Common myeloid progenitor, CD34-positive (primary cell): ENCODE measurements at regions not wholly inside any gene's neighbourhood (a gene's known extent, or its start where the extent isn't known, plus 50 kb on each side); places are given as distances from the start of the nearest gene placed in this dataset.
"Not testable (repeated sequence)": the region's sequence is repeated elsewhere in the genome, so short reads cannot be mapped to it uniquely, and the experiment has no call there.

Experiments used
- CTCF ChIA-PET: fragments of 350-600 bp; sonication (Branson Sonifier 250); formaldehyde crosslinking; loops from one replicate; lab custom pipeline; 2021; ENCODE audit warnings: antibody characterized with exemption; lab: Charles Lee
- POLR2A ChIA-PET: fragments of 350-600 bp; sonication (Branson Sonifier 250); formaldehyde crosslinking; loops from one replicate; lab custom pipeline; 2021; ENCODE audit warnings: antibody characterized with exemption; lab: Charles Lee
- DNase-seq, 3 donors: peaks; one replicate each; pipeline versions ENCODE4 v3.0.0 to v3.0.0-alpha.2; 2013
- H3K27ac ChIP-seq, 2 experiments: 1 replicate in 1 of 2; 2 replicates in 1 of 2; pipeline ENCODE4 v1.7.0; 2013; ENCODE audit warnings: inconsistent platforms in 2 of 2, low read length in 2 of 2, mild to moderate bottlenecking in 2 of 2, low read depth in 1 of 2, moderate library complexity in 1 of 2; ENCODE audit not compliant: severe bottlenecking in 2 of 2, insufficient read depth in 1 of 2, poor library complexity in 1 of 2
- H3K27me3 ChIP-seq, 5 experiments: replicated peaks in 2 of 5; 1 replicate in 3 of 5; 2 replicates in 2 of 5; pipeline versions ENCODE4 v1.6.1 to v1.7.0; 2013; ENCODE audit warnings: low read length in 4 of 5, mild to moderate bottlenecking in 2 of 5, moderate library complexity in 2 of 5, inconsistent platforms in 1 of 5; ENCODE audit not compliant: insufficient read depth in 5 of 5, control insufficient read depth in 4 of 5
- H3K36me3 ChIP-seq, 4 experiments: 1 replicate in 2 of 4; 2 replicates in 2 of 4; pipeline versions ENCODE4 v1.6.1 to v1.7.0; 2013; ENCODE audit warnings: low read length in 3 of 4, control low read depth in 1 of 4, mild to moderate bottlenecking in 1 of 4; ENCODE audit not compliant: control insufficient read depth in 4 of 4, insufficient read depth in 4 of 4
- H3K4me1 ChIP-seq, 4 experiments: 1 replicate in 3 of 4; 2 replicates in 1 of 4; pipeline versions ENCODE4 v1.6.1 to v1.7.1; 2013; ENCODE audit warnings: low read length in 3 of 4, mild to moderate bottlenecking in 3 of 4, control low read depth in 1 of 4, inconsistent platforms in 1 of 4, moderate library complexity in 1 of 4; ENCODE audit not compliant: control insufficient read depth in 4 of 4, insufficient read depth in 4 of 4; ENCODE audit errors: control extremely low read depth in 1 of 4
- H3K4me3 ChIP-seq, 7 experiments: 1 replicate in 4 of 7; 2 replicates in 3 of 7; pipeline versions ENCODE4 v1.5.1 to v1.7.0; 2013; ENCODE audit warnings: mild to moderate bottlenecking in 7 of 7, low read length in 6 of 7, moderate library complexity in 6 of 7, inconsistent platforms in 2 of 7, low read depth in 2 of 7, control low read depth in 1 of 7; ENCODE audit not compliant: insufficient read depth in 4 of 7, control insufficient read depth in 1 of 7; ENCODE audit errors: extremely low read depth in 1 of 7
- H3K9me3 ChIP-seq, 5 experiments: 1 replicate in 4 of 5; 2 replicates in 1 of 5; pipeline versions ENCODE4 v1.6.1 to v1.7.1; 2013; ENCODE audit warnings: low read length in 4 of 5, mild to moderate bottlenecking in 2 of 5, inconsistent platforms in 1 of 5, low read depth in 1 of 5, moderate library complexity in 1 of 5; ENCODE audit not compliant: control insufficient read depth in 4 of 5, insufficient read depth in 2 of 5; ENCODE audit errors: control extremely low read depth in 1 of 5
- WGBS: methylation state at CpG from one replicate; pipeline ENCODE4 v1.1.5; 2013; ENCODE audit not compliant: insufficient coverage; 5-methylcytosine and 5-hydroxymethylcytosine counted together

DNA sequence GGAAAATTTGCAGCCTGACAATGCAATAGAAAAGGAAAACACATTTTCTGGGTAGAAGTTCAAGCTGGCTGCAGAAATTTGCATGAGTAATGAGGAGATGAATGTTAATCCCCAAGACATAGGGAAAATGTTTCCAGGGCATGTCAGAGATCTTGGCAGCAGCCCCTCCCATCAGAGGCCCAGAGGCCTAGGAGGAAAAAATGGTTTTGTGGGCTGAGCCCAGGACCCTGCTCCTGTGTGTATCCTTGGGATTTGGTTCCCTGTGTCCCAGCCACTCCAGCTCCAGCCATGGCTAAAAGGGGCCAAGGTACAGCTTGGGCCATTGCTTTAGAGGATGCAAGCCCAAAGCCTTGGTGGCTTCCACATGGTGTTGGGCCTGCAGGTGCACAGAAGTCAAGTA is 115.4 kb downstream of the PRDM13 start:
- POLR2A ChIA-PET, H3K4me3 ChIP-seq, H3K9me3 ChIP-seq, CTCF ChIA-PET, H3K27me3 ChIP-seq, H3K27ac ChIP-seq, H3K36me3 ChIP-seq, H3K4me1 ChIP-seq, DNase-seq: not testable (repeated sequence)

DNA sequence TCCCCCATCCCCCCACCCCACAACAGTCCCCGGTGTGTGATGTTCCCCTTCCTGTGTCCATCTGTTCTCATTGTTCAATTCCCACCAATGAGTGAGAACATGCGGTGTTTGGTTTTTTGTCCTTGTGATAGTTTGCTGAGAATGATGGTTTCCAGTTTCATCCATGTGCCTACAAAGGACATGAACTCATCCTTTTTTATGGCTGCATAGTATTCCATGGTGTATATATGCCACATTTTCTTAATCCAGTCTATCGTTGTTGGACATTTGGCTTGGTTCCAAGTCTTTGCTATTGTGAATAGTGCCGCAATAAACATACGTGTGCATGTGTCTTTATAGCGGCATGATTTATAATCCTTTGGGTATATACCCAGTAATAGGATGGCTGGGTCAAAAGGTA is 123.6 kb downstream of the PRDM13 start:
- H3K27ac ChIP-seq, H3K27me3 ChIP-seq, DNase-seq, POLR2A ChIA-PET, CTCF ChIA-PET, H3K4me1 ChIP-seq, H3K4me3 ChIP-seq, H3K9me3 ChIP-seq, H3K36me3 ChIP-seq: not testable (repeated sequence)
- WGBS = no CpG with 5 or more reads among the region's 6 CpGs

DNA sequence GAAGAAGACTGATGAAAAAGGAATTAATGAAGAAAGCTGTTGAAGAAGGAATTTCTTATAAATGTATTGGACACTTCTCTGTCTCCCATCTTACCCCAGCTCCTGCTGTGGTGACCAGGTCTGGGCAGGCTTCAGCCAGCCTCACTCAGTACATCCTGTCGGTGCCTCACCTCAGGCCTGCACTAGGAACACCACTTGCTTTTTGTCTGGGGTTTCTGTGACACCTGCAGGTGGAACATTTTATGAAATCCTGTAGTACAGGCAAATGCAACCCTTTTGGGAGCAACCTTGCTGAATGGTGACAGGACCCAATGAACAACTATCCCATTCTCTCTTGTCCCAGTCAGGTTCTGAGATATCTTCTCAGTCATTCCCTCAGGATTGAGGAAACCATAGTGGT is 129.7 kb downstream of the PRDM13 start:
- ChIA-PET POLR2A (no interaction called here), CTCF (interaction anchor here (1.2 kb wide), 1 partner anchor 147 kb away, joined by 4 read pairs; no protein-coding TSS in a partner anchor)
- Histone ChIP-seq H3K27me3 (peaks cover 7 to 38% (median 18%) of the 10 kb centered on the region in 5 experiments), H3K4me1 (no peaks in the 10 kb centered on the region), H3K36me3 (no peaks in the 10 kb centered on the region), H3K27ac (no peak overlapping the region), H3K4me3 (no peak overlapping the region), H3K9me3 (no peaks in the 10 kb centered on the region)
- DNase-seq = no peak
- WGBS = no CpG with 5 or more reads among the region's 1 CpG

DNA sequence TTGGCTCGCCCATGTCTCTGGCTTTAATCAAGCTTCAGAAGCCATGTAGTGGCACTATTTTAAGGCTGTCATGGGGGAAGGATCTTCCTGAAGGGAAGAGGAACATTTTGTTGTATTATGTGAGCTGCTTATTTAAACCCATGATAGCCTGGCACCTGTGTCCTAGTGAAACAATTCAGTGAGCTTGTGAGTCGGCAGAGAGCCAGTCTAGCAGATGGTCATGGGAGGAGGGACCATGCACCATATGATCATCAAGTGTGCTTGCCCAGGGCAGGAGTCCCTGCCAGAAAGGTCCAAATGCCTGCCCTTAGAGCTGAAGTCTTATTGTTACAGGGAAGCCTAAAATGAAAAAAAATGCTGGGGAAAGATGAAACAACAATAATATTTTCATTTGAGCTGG is 132.9 kb downstream of the PRDM13 start:
- ChIA-PET POLR2A (no interaction called here), CTCF (interaction anchor here (0.8 to 1.1 kb wide), 2 partner anchors 11 to 413 kb away, joined by 3 read pairs; no protein-coding TSS in a partner anchor)
- Histone ChIP-seq H3K4me3 (no peak overlapping the region), H3K36me3 (no peaks in the 10 kb centered on the region), H3K9me3 (no peaks in the 10 kb centered on the region), H3K27me3 (peaks cover 14 to 46% (median 20%) of the 10 kb centered on the region in 5 experiments), H3K4me1 (no peaks in the 10 kb centered on the region), H3K27ac (no peak overlapping the region)
- whole genome bisulfite sequencing = 90% methylated on average over 1 of the region's 2 CpGs
- DNase-seq = no peak

DNA sequence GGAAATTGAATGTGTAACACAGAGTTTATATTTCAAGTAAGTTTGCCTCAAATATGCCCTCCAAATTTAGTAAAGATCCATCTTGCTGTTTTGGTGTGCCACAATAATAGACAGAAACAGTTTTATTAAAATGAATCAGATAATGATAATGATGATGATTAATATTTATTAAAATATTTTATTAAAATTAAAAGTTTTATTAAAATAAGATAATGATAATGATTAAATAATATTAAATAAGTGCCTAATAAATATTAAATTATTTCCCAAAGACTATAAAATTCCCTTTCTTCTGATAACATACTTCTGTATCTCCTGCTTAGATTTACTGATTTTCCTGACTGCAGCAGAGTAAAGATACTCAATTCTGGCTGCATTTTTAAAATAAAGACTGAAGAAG is 134.5 kb downstream of the PRDM13 start:
- CTCF ChIA-PET = no interaction called here
- POLR2A ChIA-PET = no interaction called here

DNA sequence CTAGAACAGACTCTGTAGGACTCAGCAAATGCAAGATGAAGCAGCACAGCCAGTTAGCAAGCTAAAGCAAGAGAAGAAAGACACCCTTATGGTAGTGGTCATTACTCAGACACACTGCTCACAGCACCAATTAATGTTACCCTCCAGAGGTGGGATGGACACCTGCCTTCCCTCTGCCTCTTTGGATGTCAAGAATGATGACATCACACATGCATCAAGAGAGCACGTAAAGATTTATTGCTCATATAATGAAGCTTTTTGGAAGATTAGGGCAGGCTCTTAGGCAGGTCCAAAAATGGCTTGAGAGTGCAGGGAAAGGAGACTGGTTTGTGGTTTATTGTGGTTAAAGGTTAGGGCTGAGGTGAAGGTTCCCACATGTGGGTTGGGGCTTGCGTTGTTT is 137.0 kb downstream of the PRDM13 start:
- ChIA-PET POLR2A (no interaction called here), CTCF (no interaction called here)
- no peak overlapping the region for H3K27ac ChIP-seq
- peaks cover 10 to 29% (median 13%) of the 10 kb centered on the region in 5 experiments for H3K27me3 ChIP-seq
- WGBS = 93% methylated on average over 2 of the region's 2 CpGs
- no peak for DNase-seq
- no peak overlapping the region for H3K4me3 ChIP-seq
- no peaks in the 10 kb centered on the region for H3K36me3 ChIP-seq
- H3K9me3 ChIP-seq = no peaks in the 10 kb centered on the region
- no peaks in the 10 kb centered on the region for H3K4me1 ChIP-seq

More for the DNA sequence above, 134.5 kb downstream of the PRDM13 start:
- H3K9me3 ChIP-seq = no peaks in the 10 kb centered on the region
- no peak overlapping the region for H3K27ac ChIP-seq
- no peaks in the 10 kb centered on the region for H3K36me3 ChIP-seq
- H3K27me3 ChIP-seq = peaks cover 10 to 40% (median 20%) of the 10 kb centered on the region in 5 experiments
- no peak for DNase-seq
- H3K4me1 ChIP-seq = no peaks in the 10 kb centered on the region
- no peak overlapping the region for H3K4me3 ChIP-seq

DNA sequence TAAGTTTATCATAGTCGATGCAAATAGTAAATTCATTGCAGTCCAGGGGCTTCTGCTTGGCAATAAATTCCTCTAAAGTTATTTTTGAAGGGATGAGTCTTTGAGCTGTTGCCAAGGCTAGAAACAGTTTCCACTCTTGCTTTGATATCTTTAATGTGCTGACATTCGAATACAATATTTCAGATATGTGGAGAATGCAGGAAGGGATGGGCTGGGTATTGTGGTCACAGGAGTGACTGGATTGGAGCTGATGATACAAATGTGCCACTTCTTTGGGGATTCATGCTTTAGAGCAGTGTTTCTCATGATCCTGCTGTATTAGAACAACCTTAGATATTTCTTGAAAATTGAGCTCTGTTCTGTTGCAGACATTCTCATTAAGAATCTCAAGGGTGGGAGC is 139.0 kb downstream of the PRDM13 start:
- DNase-seq = no peak
- Histone ChIP-seq H3K27me3 (peaks cover 6 to 11% (median 11%) of the 10 kb centered on the region in 5 experiments), H3K36me3 (no peaks in the 10 kb centered on the region), H3K4me1 (no peaks in the 10 kb centered on the region), H3K27ac (no peak overlapping the region), H3K4me3 (no peak overlapping the region), H3K9me3 (no peaks in the 10 kb centered on the region)
- 50% methylated on average over 2 of the region's 2 CpGs for WGBS
- CTCF ChIA-PET = interaction anchor here (0.6 to 3.1 kb wide), 9 partner anchors 10 to 311 kb away, joined by 3 to 20 read pairs (median 4); no protein-coding TSS in a partner anchor
- POLR2A ChIA-PET = interaction anchor here (0.6 kb wide), 1 partner anchor 997 kb away, joined by 4 read pairs; no protein-coding TSS in a partner anchor
